OCI-LY7 (cell line): ENCODE measurements at regions not wholly inside any gene's neighbourhood (a gene's known extent, or its start where the extent isn't known, plus 50 kb on each side); places are given as distances from the start of the nearest gene placed in this dataset.

ENCODE experiments used
- BruUV-seq: library from RNA; stranded (reverse); fragments of 400-500 nt; replicated peaks from 2 replicates; lab custom pipeline; 2021; lab: Mats Ljungman, UMichigan
- CTCF ChIA-PET: fragments of 300-600 bp; sonication (Branson Sonifier 250); formaldehyde crosslinking; loops from one replicate; lab custom pipeline; 2022; ENCODE audit warnings: antibody characterized with exemption; ENCODE audit not compliant: unreplicated experiment; lab: Charles Lee
- POLR2A ChIA-PET: fragments of 300-600 bp; sonication (Branson Sonifier 250); formaldehyde crosslinking; loops from one replicate; lab custom pipeline; 2022; ENCODE audit warnings: antibody characterized with exemption; lab: Charles Lee
- DNase-seq: peaks from one replicate; pipeline ENCODE4 v3.0.0-alpha.2; 2015; ENCODE audit warnings: low spot score
- H2AFZ ChIP-seq: fragments of 200-600 bp; sonication (generic), shearing (Covaris generic); 2 replicates; pipeline ENCODE4 v1.6.1; 2014; ENCODE audit warnings: mild to moderate bottlenecking, antibody characterized with exemption, low read length, moderate library complexity
- H3K27ac ChIP-seq: fragments of 200-600 bp; sonication (generic); 2 replicates; pipeline ENCODE4 v1.5.1; 2014; ENCODE audit warnings: mixed run types, low read depth, mild to moderate bottlenecking, moderate library complexity, low read length, inconsistent platforms; ENCODE audit not compliant: poor library complexity, severe bottlenecking
- H3K36me3 ChIP-seq: fragments of 200-600 bp; sonication (generic); 2 replicates; pipeline ENCODE4 v1.6.1; 2014; ENCODE audit warnings: mild to moderate bottlenecking, antibody characterized with exemption, low read length, moderate library complexity, mixed read lengths; ENCODE audit not compliant: insufficient read depth
- H3K4me1 ChIP-seq: fragments of 200-600 bp; sonication (generic); 2 replicates; pipeline ENCODE4 v1.5.1; 2014; ENCODE audit warnings: mild to moderate bottlenecking, low read length; ENCODE audit not compliant: insufficient read depth, poor library complexity, severe bottlenecking
- H3K4me2 ChIP-seq: fragments of 200-600 bp; sonication (generic); 2 replicates; pipeline ENCODE4 v1.6.1; 2014; ENCODE audit warnings: mild to moderate bottlenecking, low read length
- H3K4me3 ChIP-seq: fragments of 200-600 bp; sonication (generic); 2 replicates; pipeline ENCODE4 v1.5.1; 2014; ENCODE audit warnings: mild to moderate bottlenecking, low read depth, low read length; ENCODE audit not compliant: poor library complexity, severe bottlenecking
- H3K79me2 ChIP-seq: fragments of 200-600 bp; sonication (generic); 2 replicates; pipeline ENCODE4 v1.6.1; 2016; ENCODE audit warnings: low read depth, mild to moderate bottlenecking, low read length, moderate library complexity, mixed read lengths; ENCODE audit not compliant: insufficient read depth
- H3K9me2 ChIP-seq: fragments of 200-600 bp; sonication (generic); 2 replicates; pipeline ENCODE4 v1.6.1; 2016; ENCODE audit warnings: mild to moderate bottlenecking, low read length, mixed read lengths; ENCODE audit not compliant: insufficient read depth
- H3K9me3 ChIP-seq: fragments of 200-600 bp; sonication (generic); 2 replicates; pipeline ENCODE4 v1.6.1; 2014; ENCODE audit warnings: mild to moderate bottlenecking, mixed run types, low read length, mixed read lengths
- H4K20me1 ChIP-seq: fragments of 200-600 bp; sonication (generic); 2 replicates; pipeline ENCODE4 v1.6.1; 2014; ENCODE audit warnings: mild to moderate bottlenecking, antibody characterized with exemption, low read length, moderate library complexity, mixed read lengths; ENCODE audit not compliant: insufficient read depth
- EZH2phosphoT487 ChIP-seq: fragments of 200-600 bp; sonication (generic); IDR thresholded peaks from 2 replicates; pipeline ENCODE4 v1.6.1; 2018; ENCODE audit warnings: low read depth, borderline replicate concordance, mild to moderate bottlenecking, mixed run types, antibody characterized with exemption, low read length, moderate library complexity, mixed read lengths
- intact Hi-C: fragments of 100-400 bp; cut with micrococcal nuclease; formaldehyde crosslinking; loops from one replicate; pipeline ENCODE4 v1.10.0; 2022; ENCODE audit not compliant: unreplicated experiment
- TF ChIP-seq, protein P1 (sequence below): fragments of 200-600 bp; sonication (generic); conservative IDR thresholded peaks from 2 replicates; pipeline ENCODE4 v1.5.1; 2014; ENCODE audit warnings: mild to moderate bottlenecking, antibody characterized with exemption, low read length, moderate library complexity, mixed read lengths

DNA sequence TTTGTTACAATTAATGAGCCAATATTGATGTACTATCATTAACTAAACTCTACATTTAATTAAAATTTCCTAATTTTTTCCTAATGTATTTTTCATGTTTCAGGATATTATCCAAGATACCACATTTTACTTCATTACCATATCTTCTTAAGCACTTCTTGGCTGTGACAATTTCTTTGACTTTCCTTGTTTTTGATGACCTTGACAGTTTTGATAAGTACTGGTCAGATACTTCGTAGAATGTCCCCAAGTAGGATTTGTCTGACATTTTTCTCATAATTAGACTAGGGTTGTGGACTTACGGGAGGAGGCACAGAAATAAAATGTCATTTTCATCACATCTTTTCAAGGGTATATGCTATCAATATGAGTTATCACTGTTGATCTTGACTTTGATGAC lies 700.9 kb downstream of the BCL11B start:
- Histone ChIP-seq H3K27ac (no peak overlapping the region), H3K9me2 (no peaks in the 10 kb centered on the region), H3K79me2 (no peaks in the 10 kb centered on the region), H3K4me2 (no peak overlapping the region), H3K4me1 (no peaks in the 10 kb centered on the region), H3K4me3 (no peak overlapping the region), H3K9me3 (no peaks in the 10 kb centered on the region), H3K36me3 (no peaks in the 10 kb centered on the region), H4K20me1 (no peaks in the 10 kb centered on the region), H2AFZ (no peak overlapping the region)
- no peak for DNase-seq
- POLR2A ChIA-PET = no interaction called here
- intact Hi-C loops = no loop called here
- CTCF ChIA-PET = no interaction called here
- BruUV-seq = no TSS peak
- TF ChIP-seq EZH2phosphoT487 = no peak
- TF ChIP-seq, protein P1, sequence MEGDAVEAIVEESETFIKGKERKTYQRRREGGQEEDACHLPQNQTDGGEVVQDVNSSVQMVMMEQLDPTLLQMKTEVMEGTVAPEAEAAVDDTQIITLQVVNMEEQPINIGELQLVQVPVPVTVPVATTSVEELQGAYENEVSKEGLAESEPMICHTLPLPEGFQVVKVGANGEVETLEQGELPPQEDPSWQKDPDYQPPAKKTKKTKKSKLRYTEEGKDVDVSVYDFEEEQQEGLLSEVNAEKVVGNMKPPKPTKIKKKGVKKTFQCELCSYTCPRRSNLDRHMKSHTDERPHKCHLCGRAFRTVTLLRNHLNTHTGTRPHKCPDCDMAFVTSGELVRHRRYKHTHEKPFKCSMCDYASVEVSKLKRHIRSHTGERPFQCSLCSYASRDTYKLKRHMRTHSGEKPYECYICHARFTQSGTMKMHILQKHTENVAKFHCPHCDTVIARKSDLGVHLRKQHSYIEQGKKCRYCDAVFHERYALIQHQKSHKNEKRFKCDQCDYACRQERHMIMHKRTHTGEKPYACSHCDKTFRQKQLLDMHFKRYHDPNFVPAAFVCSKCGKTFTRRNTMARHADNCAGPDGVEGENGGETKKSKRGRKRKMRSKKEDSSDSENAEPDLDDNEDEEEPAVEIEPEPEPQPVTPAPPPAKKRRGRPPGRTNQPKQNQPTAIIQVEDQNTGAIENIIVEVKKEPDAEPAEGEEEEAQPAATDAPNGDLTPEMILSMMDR = no peak

DNA sequence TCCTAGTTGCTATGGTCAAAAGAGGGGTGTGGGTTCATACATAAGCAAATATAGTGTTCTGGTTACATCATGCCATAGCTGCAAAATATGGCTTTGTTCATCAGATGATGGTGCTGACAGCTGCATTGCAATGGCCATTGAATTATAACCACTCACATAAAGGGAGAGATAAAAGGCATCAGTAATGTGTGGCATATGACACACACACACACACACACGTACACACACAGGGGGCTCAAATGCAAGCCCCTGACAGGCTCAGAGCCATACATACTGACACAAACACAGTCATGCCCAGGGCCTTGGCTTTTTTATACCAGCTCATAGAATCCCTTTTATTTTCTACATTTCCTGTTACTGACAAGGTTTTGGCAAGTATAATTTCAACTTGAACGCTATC lies 698.9 kb downstream of the BCL11B start:
- H3K4me1 ChIP-seq = no peaks in the 10 kb centered on the region
- DNase-seq = no peak
- no peaks in the 10 kb centered on the region for H3K36me3 ChIP-seq
- H3K9me2 ChIP-seq = no peaks in the 10 kb centered on the region
- ChIA-PET CTCF (no interaction called here), POLR2A (no interaction called here)
- H2AFZ ChIP-seq = no peak overlapping the region
- no peaks in the 10 kb centered on the region for H3K79me2 ChIP-seq
- H3K27ac ChIP-seq = no peak overlapping the region
- H3K9me3 ChIP-seq = no peaks in the 10 kb centered on the region
- no TSS peak for BruUV-seq
- intact Hi-C loops = no loop called here
- TF ChIP-seq, protein P1 = no peak
- no peak for TF ChIP-seq EZH2phosphoT487
- no peaks in the 10 kb centered on the region for H4K20me1 ChIP-seq
- no peak overlapping the region for H3K4me3 ChIP-seq
- H3K4me2 ChIP-seq = no peak overlapping the region

DNA sequence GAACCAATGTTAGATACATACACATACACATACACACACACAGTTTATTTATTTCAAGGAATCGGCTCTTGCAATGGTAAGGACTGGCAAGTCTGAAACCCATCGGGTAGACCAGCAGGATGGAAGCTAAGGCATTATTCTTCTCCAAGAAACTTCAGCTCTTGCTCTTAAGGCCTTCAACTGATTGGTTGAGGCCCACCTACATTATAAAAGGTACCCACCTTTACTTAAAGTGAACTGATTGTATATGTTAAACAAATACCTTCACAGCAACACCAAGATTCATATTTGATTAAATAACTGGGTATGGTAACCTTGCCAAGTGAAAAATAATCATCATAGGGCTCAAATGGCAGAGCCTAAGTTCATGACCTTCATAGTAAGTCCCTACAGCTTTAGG lies 695.5 kb downstream of the BCL11B start:
- CTCF ChIA-PET = no interaction called here
- no peak overlapping the region for H2AFZ ChIP-seq
- H3K27ac ChIP-seq = no peak overlapping the region
- no peak overlapping the region for H3K4me3 ChIP-seq
- no peak for DNase-seq
- H3K36me3 ChIP-seq = no peaks in the 10 kb centered on the region
- no peaks in the 10 kb centered on the region for H3K9me2 ChIP-seq
- no peaks in the 10 kb centered on the region for H3K79me2 ChIP-seq
- POLR2A ChIA-PET = interaction anchor here (0.6 kb wide), 1 partner anchor 1388 kb away, joined by 3 read pairs; no protein-coding TSS in a partner anchor
- intact Hi-C loops = no loop called here
- H3K9me3 ChIP-seq = no peaks in the 10 kb centered on the region
- TF ChIP-seq, protein P1 = no peak
- TF ChIP-seq EZH2phosphoT487 = no peak
- no peaks in the 10 kb centered on the region for H4K20me1 ChIP-seq
- BruUV-seq = no TSS peak
- no peak overlapping the region for H3K4me2 ChIP-seq
- H3K4me1 ChIP-seq = no peaks in the 10 kb centered on the region
